H54 (cell line): ENCODE measurements at regions not wholly inside any gene's neighbourhood (a gene's known extent, or its start where the extent isn't known, plus 50 kb on each side); places are given as distances from the start of the nearest gene placed in this dataset.

Source experiments
- DNase-seq: peaks from one replicate; pipeline ENCODE4 v3.0.0; 2011; ENCODE audit warnings: low spot score, mixed read lengths; ENCODE audit not compliant: insufficient read length
- FAIRE-seq: peaks from 3 replicates; lab custom pipeline; 2011; peaks lifted over from hg19 to GRCh38; lab: Jason Lieb, UNC
- POLR2A ChIP-seq: IDR thresholded peaks from 2 replicates; pipeline ENCODE4 v1.6.1; 2011; ENCODE audit warnings: low read depth, mild to moderate bottlenecking, low read length

GRCh38 chr9:73042155-73042554 lies 89.3 kb upstream of the ALDH1A1 start:
- DNase-seq (no peak), FAIRE-seq (no peak)
- no peak for TF ChIP-seq POLR2A

GRCh38 chr9:73039271-73040263 lies 86.7 kb upstream of the ALDH1A1 start:
- DNase-seq = no peak
- TF ChIP-seq POLR2A = no peak
- FAIRE-seq = no peak

GRCh38 chr9:73038613-73039012 lies 85.8 kb upstream of the ALDH1A1 start:
- FAIRE-seq (no peak), DNase-seq (no peak)
- no peak for TF ChIP-seq POLR2A

GRCh38 chr9:73038089-73038509 lies 85.2 kb upstream of the ALDH1A1 start:
- FAIRE-seq = no peak
- no peak for DNase-seq
- no peak for TF ChIP-seq POLR2A

- no peak for FAIRE-seq
- TF ChIP-seq POLR2A = no peak
- DNase-seq = no peak
Observed at GRCh38 chr9:73037613-73038012, 84.8 kb upstream of the ALDH1A1 start.

DNA sequence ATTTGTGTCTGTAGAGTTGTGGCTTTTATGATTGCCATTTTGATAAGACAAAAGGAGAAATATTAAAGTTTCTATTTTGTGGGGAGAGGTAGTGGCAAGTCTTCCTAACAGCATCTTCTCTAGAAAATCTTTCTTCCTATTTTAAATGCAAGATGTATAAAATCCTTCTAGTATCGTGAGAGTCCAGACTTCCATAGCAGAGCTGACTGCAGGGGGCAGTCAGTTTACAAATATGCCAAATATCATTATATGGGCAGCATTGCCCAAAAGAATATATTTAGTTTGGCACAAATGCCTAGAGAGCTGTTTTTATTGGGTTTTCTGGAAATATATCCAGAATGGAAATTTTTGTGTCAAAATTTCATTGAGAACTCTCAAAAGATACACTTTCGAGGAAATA lies 82.1 kb upstream of the ALDH1A1 start:
- no peak for TF ChIP-seq POLR2A
- no peak for FAIRE-seq
- DNase-seq = no peak

DNA sequence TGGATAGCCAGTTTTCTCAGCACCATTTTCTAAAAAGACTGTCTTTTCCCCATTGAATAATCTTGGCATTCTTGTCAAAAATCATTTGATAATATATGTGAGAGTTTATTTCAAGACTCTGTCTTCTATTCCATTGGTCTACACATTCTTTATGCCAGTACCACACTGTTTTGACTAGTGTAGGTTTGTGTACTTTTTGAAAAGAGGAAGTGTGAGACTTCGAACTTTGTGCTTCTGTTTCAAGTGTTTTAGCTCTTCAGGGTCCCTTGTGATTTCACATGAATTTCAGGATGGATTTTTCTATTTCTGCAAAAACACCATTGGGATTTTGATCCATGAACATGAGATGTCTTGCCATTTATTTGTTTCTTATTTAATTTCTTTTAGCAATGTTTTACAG lies 78.5 kb upstream of the ALDH1A1 start:
- no peak for FAIRE-seq
- DNase-seq = no peak

DNA sequence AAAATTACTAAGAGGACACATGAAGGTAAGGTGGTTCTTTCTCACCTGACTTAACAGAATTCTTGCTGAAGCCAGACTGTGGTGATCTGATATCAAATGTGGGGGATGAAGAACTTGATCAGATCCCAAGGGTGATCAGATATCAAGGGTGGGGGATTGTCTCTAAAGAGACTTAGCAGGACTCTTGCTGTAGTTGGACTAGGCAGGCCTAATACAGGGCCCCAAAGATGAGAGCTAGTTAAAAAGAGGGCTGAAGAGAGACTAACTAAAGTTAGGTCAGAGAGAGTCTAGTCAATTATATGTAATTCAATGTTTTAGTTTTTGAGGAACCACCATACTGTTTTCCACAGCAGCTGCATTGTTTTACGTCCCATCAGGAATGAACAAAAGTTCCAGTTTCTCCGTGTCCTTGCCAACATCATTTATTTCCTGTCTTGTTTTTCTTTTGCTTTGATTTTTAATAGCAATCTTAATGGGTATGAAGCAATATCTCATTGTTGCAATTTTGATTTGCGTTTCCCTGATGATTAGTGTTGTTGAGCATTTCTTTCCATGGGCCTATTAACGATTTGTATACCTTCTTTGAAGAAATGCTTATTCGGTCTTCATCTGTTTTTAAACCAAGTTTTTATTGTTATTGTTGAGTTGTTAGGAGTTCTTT lies 77.6 kb upstream of the ALDH1A1 start:
- FAIRE-seq (peak; percentile 41), DNase-seq (no peak)
- TF ChIP-seq POLR2A = no peak

More for the DNA sequence above, 78.5 kb upstream of the ALDH1A1 start:
- no peak for TF ChIP-seq POLR2A

GRCh38 chr9:73029346-73029745 lies 76.5 kb upstream of the ALDH1A1 start:
- FAIRE-seq = no peak
- DNase-seq = no peak
- TF ChIP-seq POLR2A = no peak

DNA sequence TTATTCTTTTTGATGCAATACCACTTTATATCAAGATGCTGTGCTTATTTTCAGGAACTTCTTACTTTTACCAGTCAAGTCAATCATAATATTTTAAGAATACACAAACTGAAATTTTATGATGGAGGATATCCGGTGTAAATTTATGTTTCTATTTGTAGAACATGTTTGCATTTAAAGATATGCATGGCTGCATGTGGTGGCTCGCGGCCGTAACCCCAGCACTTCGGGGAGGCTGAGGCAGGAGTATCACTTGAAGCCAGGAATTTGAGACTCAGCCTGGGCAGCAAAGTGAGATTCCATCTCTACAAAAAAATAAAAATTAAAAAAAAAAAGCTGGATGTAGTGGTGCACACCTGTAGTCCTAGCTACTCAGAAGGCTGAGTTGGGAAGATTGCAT lies 73.5 kb upstream of the ALDH1A1 start:
- no peak for DNase-seq
- no peak for TF ChIP-seq POLR2A
- no peak for FAIRE-seq

DNA sequence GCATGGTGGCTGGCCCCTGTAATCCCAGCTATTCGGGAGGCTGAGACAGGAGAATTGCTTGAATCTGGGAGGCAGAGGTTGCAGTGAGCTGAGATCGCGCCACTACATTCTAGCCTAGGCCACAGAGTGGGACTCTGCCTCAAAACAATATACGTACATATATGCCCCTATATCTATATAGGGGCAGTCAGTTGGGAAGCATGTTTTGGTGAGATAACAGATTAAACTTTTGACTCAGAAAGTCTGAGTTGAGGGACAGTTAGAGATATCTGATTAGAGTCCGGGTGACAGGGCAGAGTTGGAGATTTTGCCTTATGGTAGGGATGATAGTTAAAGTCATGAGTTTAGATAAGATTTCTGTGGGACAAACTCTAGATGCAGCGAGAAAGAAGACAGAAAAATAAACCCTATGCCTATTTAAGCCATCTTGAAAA lies 71.8 kb upstream of the ALDH1A1 start:
- no peak for FAIRE-seq
- no peak for DNase-seq
- no peak for TF ChIP-seq POLR2A

DNA sequence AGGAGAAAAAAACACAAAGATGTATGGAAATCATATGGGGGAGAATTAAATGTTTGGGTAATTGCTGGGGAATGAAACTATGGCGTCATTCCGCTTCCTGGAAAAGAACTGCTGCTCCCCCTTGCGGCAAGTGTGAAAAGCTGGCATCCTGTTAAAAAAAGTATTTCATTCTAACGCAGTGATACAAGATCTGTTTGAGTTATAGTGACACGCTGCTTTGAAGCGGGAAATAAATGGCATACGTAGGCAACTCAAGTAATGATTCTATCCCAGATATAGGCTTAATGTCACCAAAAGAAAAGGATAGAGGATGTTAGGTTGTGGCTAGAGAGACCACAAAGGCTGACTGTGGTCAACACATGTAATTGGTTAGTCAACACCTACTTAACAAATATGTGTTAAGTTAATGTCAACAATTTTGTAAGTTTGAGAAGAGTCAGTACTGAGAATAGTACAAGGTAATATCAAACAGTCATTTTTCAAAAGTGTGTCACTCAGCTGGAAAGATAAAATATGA lies 70.2 kb upstream of the ALDH1A1 start:
- DNase-seq (peak; percentile 27), FAIRE-seq (peak; percentile 99)
- no peak for TF ChIP-seq POLR2A

GRCh38 chr9:73022353-73022752 lies 69.5 kb upstream of the ALDH1A1 start:
- peak; percentile 20 for FAIRE-seq
- no peak for TF ChIP-seq POLR2A
- DNase-seq = no peak

DNA sequence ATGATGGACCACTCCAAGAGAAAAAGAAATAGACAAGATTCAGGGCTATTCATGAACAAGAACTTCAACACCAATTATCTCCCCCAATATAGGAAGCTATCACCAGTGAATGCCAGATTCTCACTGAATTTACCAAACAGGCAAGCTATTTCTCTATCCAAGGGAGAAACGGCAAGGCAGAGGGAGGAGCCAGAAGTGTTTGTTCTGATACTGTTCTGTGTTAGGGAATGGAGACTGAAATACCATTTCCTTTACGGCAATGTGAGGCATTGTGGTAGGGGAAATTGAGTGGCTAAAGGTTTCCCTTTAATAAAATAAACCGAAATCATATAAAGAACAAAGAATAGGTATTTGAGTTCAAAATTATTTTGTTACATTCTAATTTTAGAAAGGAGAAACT lies 68.0 kb upstream of the ALDH1A1 start:
- no peak for TF ChIP-seq POLR2A
- FAIRE-seq = no peak
- DNase-seq = no peak

- FAIRE-seq = no peak
- DNase-seq = no peak
- no peak for TF ChIP-seq POLR2A
Observed at GRCh38 chr9:73014011-73014410, 61.2 kb upstream of the ALDH1A1 start.
